ENCODE measurements at regions not wholly inside any gene's neighbourhood (a gene's known extent, or its start where the extent isn't known, plus 50 kb on each side); places are given as distances from the start of the nearest gene placed in this dataset.

- no peak for TF ChIP-seq SUZ12 (IDR thresholded peaks at IDR 0.05; ENCODE audit: extremely low read depth, insufficient read depth, insufficient read length)
- no peak for TF ChIP-seq ZNF274 (IDR thresholded peaks at IDR 0.05; ENCODE audit: low read depth, low read length)
- no peak for TF ChIP-seq YY1 (IDR thresholded peaks at IDR 0.05; ENCODE audit: insufficient read depth, insufficient read length)
These were observed 55.9 kb upstream of the NXT1 start for GRCh38 chr20:23294671-23295070.
